ENCODE measurements at regions not wholly inside any gene's neighbourhood (a gene's known extent, or its start where the extent isn't known, plus 50 kb on each side); places are given as distances from the start of the nearest gene placed in this dataset.

GRCh38 chr14:38310420-38310995 lies 54.6 kb upstream of the CLEC14A start:
- TF ChIP-seq, protein P1, sequence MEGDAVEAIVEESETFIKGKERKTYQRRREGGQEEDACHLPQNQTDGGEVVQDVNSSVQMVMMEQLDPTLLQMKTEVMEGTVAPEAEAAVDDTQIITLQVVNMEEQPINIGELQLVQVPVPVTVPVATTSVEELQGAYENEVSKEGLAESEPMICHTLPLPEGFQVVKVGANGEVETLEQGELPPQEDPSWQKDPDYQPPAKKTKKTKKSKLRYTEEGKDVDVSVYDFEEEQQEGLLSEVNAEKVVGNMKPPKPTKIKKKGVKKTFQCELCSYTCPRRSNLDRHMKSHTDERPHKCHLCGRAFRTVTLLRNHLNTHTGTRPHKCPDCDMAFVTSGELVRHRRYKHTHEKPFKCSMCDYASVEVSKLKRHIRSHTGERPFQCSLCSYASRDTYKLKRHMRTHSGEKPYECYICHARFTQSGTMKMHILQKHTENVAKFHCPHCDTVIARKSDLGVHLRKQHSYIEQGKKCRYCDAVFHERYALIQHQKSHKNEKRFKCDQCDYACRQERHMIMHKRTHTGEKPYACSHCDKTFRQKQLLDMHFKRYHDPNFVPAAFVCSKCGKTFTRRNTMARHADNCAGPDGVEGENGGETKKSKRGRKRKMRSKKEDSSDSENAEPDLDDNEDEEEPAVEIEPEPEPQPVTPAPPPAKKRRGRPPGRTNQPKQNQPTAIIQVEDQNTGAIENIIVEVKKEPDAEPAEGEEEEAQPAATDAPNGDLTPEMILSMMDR (IDR thresholded peaks at IDR 0.05), result no peak
- TF ChIP-seq, protein P2, sequence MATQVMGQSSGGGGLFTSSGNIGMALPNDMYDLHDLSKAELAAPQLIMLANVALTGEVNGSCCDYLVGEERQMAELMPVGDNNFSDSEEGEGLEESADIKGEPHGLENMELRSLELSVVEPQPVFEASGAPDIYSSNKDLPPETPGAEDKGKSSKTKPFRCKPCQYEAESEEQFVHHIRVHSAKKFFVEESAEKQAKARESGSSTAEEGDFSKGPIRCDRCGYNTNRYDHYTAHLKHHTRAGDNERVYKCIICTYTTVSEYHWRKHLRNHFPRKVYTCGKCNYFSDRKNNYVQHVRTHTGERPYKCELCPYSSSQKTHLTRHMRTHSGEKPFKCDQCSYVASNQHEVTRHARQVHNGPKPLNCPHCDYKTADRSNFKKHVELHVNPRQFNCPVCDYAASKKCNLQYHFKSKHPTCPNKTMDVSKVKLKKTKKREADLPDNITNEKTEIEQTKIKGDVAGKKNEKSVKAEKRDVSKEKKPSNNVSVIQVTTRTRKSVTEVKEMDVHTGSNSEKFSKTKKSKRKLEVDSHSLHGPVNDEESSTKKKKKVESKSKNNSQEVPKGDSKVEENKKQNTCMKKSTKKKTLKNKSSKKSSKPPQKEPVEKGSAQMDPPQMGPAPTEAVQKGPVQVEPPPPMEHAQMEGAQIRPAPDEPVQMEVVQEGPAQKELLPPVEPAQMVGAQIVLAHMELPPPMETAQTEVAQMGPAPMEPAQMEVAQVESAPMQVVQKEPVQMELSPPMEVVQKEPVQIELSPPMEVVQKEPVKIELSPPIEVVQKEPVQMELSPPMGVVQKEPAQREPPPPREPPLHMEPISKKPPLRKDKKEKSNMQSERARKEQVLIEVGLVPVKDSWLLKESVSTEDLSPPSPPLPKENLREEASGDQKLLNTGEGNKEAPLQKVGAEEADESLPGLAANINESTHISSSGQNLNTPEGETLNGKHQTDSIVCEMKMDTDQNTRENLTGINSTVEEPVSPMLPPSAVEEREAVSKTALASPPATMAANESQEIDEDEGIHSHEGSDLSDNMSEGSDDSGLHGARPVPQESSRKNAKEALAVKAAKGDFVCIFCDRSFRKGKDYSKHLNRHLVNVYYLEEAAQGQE (IDR thresholded peaks at IDR 0.05; ENCODE audit: insufficient read depth in 1 of 2, low read depth in 2 of 2, low read length in 1 of 2), result no peak
- TF ChIP-seq SIN3A (IDR thresholded peaks at IDR 0.05; ENCODE audit: borderline replicate concordance, insufficient read depth, low read depth, low read length), result no peak
- TF ChIP-seq POLR2AphosphoS5 (IDR thresholded peaks at IDR 0.05; ENCODE audit: low read depth, low read length), result no peak
- TF ChIP-seq TCF7L2 (IDR thresholded peaks at IDR 0.05; ENCODE audit: low read depth, low read length), result no peak

Data from Panc1 (cell line).